ENCODE measurements at regions not wholly inside any gene's neighbourhood (a gene's known extent, or its start where the extent isn't known, plus 50 kb on each side); places are given as distances from the start of the nearest gene placed in this dataset.

DNA sequence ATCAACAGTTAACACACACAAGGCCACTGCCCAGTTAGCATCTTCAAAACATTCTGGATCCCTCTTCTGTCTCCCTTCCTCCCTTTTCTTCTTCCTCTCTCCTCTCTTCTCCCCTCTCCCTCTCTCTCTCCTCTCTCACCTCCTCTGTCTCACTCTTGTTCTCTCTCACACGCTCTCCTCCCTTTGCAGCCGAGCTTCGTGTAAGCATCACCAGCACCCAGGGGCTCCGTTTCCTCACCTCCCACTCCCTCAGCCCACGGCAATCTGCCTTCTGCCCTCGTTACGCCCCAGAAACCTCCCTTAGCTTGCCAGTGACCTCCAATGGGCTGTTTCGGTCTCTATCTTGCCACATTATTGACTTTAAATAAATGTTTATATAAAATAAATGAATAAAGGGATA is 147.4 kb downstream of the TEX36 start:
- no peak for TF ChIP-seq EZH2 (IDR thresholded peaks at IDR 0.05)
- TF ChIP-seq POLR2AphosphoS5 (IDR thresholded peaks at IDR 0.05; ENCODE audit: borderline replicate concordance, low read depth, low read length) = no peak

Measured in SK-N-MC (cell line).